ENCODE measurements at regions not wholly inside any gene's neighbourhood (a gene's known extent, or its start where the extent isn't known, plus 50 kb on each side); places are given as distances from the start of the nearest gene placed in this dataset.

- no peak for DNase-seq (ENCODE audit: low read depth, low spot score)
These were observed 50.4 kb upstream of the SERTAD2 start for GRCh38 chr2:64704161-64704560.

GRCh38 chr2:64704996-64705395, 51.3 kb upstream of the SERTAD2 start:
- no peak for DNase-seq (ENCODE audit: low read depth, low spot score)

GRCh38 chr2:64707276-64707675, 53.6 kb upstream of the SERTAD2 start:
- DNase-seq (ENCODE audit: low read depth, low spot score) = no peak

- DNase-seq (ENCODE audit: low read depth, low spot score) = no peak
These were observed 55.1 kb upstream of the SERTAD2 start for GRCh38 chr2:64708829-64709228.

- DNase-seq (ENCODE audit: low read depth, low spot score) = no peak
These were observed 57.6 kb upstream of the SERTAD2 start for GRCh38 chr2:64711252-64711800.

GRCh38 chr2:64713686-64714085, 60.0 kb upstream of the SERTAD2 start:
- DNase-seq (ENCODE audit: low read depth, low spot score) = no peak

- DNase-seq (ENCODE audit: low read depth, low spot score) = no peak
These were observed 62.9 kb upstream of the SERTAD2 start for GRCh38 chr2:64716569-64716968.

GRCh38 chr2:64718250-64718885, 64.7 kb upstream of the SERTAD2 start:
- DNase-seq (ENCODE audit: low read depth, low spot score) = no peak

- DNase-seq (ENCODE audit: low read depth, low spot score) = no peak
These were observed 67.0 kb upstream of the SERTAD2 start for GRCh38 chr2:64720535-64721319.

GRCh38 chr2:64721320-64721623, 67.6 kb upstream of the SERTAD2 start:
- DNase-seq (ENCODE audit: low read depth, low spot score) = no peak

- DNase-seq (ENCODE audit: low read depth, low spot score) = no peak
These were observed 68.8 kb upstream of the SERTAD2 start for GRCh38 chr2:64722291-64723044.

GRCh38 chr2:64727013-64727767, 73.5 kb upstream of the SERTAD2 start:
- DNase-seq (ENCODE audit: low read depth, low spot score) = no peak

GRCh38 chr2:64727843-64728463, 74.2 kb upstream of the SERTAD2 start:
- no peak for DNase-seq (ENCODE audit: low read depth, low spot score)

GRCh38 chr2:64730551-64731262, 77.0 kb upstream of the SERTAD2 start:
- DNase-seq (ENCODE audit: low read depth, low spot score) = no peak

GRCh38 chr2:64731263-64731643, 77.5 kb upstream of the SERTAD2 start:
- DNase-seq (ENCODE audit: low read depth, low spot score) = no peak

- no peak for DNase-seq (ENCODE audit: low read depth, low spot score)
These were observed 78.0 kb upstream of the SERTAD2 start for GRCh38 chr2:64731746-64732145.

- DNase-seq (ENCODE audit: low read depth, low spot score) = no peak
These were observed 78.4 kb upstream of the SERTAD2 start for GRCh38 chr2:64732146-64732545.

GRCh38 chr2:64735504-64735903, 81.8 kb upstream of the SERTAD2 start:
- DNase-seq (ENCODE audit: low read depth, low spot score) = no peak

- no peak for DNase-seq (ENCODE audit: low read depth, low spot score)
These were observed 83.8 kb upstream of the SERTAD2 start for GRCh38 chr2:64737547-64737946.

GRCh38 chr2:64738026-64738425, 84.3 kb upstream of the SERTAD2 start:
- DNase-seq (ENCODE audit: low read depth, low spot score) = no peak

- DNase-seq (ENCODE audit: low read depth, low spot score) = no peak
These were observed 89.0 kb upstream of the SERTAD2 start for GRCh38 chr2:64742678-64743077.
